HFF-Myc (cell line): ENCODE measurements at regions not wholly inside any gene's neighbourhood (a gene's known extent, or its start where the extent isn't known, plus 50 kb on each side); places are given as distances from the start of the nearest gene placed in this dataset.

ENCODE experiments used
- DNase-seq: peaks from one replicate; pipeline ENCODE4 v3.0.0-alpha.2; 2011; ENCODE audit warnings: low read depth; ENCODE audit errors: extremely low read depth
- H3K4me3 ChIP-seq: replicated peaks from 2 replicates; pipeline ENCODE4 v1.5.1; 2011; ENCODE audit warnings: low read depth, mild to moderate bottlenecking, control low read depth, low read length
- TF ChIP-seq, protein P1 (sequence below): IDR thresholded peaks from 2 replicates; pipeline ENCODE4 v1.5.1; 2012; ENCODE audit warnings: mild to moderate bottlenecking, low read depth, low read length, control low read depth; ENCODE audit errors: missing control alignments

- no peak overlapping the region for H3K4me3 ChIP-seq
- TF ChIP-seq, protein P1, sequence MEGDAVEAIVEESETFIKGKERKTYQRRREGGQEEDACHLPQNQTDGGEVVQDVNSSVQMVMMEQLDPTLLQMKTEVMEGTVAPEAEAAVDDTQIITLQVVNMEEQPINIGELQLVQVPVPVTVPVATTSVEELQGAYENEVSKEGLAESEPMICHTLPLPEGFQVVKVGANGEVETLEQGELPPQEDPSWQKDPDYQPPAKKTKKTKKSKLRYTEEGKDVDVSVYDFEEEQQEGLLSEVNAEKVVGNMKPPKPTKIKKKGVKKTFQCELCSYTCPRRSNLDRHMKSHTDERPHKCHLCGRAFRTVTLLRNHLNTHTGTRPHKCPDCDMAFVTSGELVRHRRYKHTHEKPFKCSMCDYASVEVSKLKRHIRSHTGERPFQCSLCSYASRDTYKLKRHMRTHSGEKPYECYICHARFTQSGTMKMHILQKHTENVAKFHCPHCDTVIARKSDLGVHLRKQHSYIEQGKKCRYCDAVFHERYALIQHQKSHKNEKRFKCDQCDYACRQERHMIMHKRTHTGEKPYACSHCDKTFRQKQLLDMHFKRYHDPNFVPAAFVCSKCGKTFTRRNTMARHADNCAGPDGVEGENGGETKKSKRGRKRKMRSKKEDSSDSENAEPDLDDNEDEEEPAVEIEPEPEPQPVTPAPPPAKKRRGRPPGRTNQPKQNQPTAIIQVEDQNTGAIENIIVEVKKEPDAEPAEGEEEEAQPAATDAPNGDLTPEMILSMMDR, result no peak
- DNase-seq, result no peak
Measured at GRCh38 chr6:170074435-170074834, 216.4 kb downstream of the DLL1 start.

- TF ChIP-seq, protein P1, result no peak
- DNase-seq, result no peak
- no peak overlapping the region for H3K4me3 ChIP-seq
Measured at GRCh38 chr6:170073846-170074245, 217.0 kb downstream of the DLL1 start.

GRCh38 chr6:170072246-170072645 lies 218.6 kb downstream of the DLL1 start:
- no peak for DNase-seq
- no peak overlapping the region for H3K4me3 ChIP-seq
- TF ChIP-seq, protein P1, result no peak

GRCh38 chr6:170069611-170070010 lies 221.3 kb downstream of the DLL1 start:
- DNase-seq, result no peak
- no peak overlapping the region for H3K4me3 ChIP-seq
- TF ChIP-seq, protein P1, result no peak

GRCh38 chr6:170068496-170068895 lies 222.4 kb downstream of the DLL1 start:
- TF ChIP-seq, protein P1, result no peak
- no peak overlapping the region for H3K4me3 ChIP-seq
- no peak for DNase-seq

- H3K4me3 ChIP-seq, result no peak overlapping the region
- no peak for DNase-seq
- TF ChIP-seq, protein P1, result no peak
Measured at GRCh38 chr6:170067923-170068360, 222.9 kb downstream of the DLL1 start.

GRCh38 chr6:170067181-170067641 lies 223.7 kb downstream of the DLL1 start:
- TF ChIP-seq, protein P1, result no peak
- DNase-seq, result no peak

More at GRCh38 chr6:170067181-170067641, 223.7 kb downstream of the DLL1 start:
- no peak overlapping the region for H3K4me3 ChIP-seq
